CD4-positive, alpha-beta T cell treated with Interferon gamma for 1 hour (primary cell): ENCODE measurements at regions not wholly inside any gene's neighbourhood (a gene's known extent, or its start where the extent isn't known, plus 50 kb on each side); places are given as distances from the start of the nearest gene placed in this dataset.

Experiments used
- DNase-seq: peaks from one replicate; pipeline ENCODE4 v3.0.0-alpha.2; 2020

GRCh38 chr5:171581781-171582180 is 162.3 kb downstream of the FGF18 start:
- no peak for DNase-seq

DNA sequence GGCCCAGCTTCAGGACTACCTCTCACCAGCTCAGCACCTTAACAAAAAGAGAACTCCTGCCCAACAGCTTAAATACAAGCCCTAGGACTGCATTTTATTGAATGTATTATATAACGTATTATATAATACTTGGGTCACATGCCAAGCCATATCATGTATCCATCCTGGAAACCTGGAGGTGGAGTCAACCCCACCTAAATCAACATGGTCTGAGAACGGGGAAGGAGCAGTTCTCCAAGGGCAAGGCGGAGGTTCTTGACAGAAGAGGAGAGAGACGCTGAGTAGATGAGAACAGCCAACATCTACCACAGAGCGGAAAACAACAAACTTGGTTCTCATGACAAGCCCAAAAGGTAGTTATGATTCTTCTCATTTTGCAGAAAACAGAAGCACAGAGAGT is 163.4 kb downstream of the FGF18 start:
- DNase-seq: no peak

DNA sequence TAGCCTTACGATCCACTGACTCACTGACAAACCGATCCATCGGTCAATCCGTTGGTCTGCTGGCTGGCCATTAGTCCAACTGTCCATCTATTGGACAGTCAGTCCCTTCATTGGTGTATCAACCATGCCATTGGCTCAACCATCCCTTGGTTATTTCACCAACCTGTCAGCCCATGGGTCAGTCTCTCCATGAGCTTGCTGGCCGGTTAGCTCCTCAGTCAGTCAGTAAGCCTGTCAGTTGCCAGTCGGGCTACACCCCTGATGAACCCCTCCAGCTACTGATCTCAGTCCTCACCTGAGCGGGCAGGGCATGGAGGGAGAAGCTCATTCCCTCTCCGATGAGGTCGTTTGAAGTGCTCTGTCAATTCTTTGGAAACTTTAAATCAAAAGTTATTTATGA is 166.5 kb downstream of the FGF18 start:
- DNase-seq: no peak

- no peak for DNase-seq
Measured at GRCh38 chr5:171586436-171586835, 167.0 kb downstream of the FGF18 start.

- no peak for DNase-seq
Measured at GRCh38 chr5:171588046-171588445, 168.6 kb downstream of the FGF18 start.

DNA sequence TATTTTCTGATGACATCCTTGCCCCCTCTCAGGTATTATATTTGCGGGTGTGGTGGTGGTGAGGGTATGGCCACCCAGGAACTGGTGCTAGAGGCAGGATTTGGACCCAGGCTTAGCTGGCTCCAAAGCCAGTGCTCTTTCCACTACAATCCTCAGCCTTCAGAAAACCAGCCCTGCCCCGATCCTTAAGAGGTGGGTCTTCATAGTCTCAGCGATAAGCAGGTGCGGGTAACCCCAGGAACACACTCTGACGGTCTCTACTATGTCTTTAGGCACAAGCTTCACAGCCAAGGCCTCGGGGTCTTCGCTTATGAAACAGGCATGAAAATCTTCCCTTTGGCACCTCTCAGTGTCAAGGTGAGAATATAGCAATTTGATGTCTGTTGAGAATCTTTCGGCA is 169.3 kb downstream of the FGF18 start:
- no peak for DNase-seq

DNA sequence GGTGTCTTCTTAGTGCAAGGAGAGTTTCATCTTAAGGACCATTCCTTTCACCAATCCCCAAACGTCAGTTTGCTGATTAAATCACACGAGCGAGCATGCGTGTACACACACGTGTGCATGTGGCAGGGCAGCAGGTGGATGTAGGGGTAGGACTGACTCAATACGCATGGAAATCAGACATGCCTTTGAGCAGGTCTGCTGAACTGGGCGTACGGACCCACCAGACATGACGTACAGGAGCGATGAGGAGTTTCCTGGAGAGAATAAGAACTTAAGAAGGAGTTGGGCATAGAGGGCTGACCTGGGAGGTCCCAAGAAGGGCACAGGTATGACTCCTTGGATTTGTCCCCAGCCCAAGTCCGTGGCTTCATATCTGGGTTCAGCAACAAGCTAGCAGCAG is 170.0 kb downstream of the FGF18 start:
- no peak for DNase-seq

- no peak for DNase-seq
Measured at GRCh38 chr5:171592076-171592475, 172.6 kb downstream of the FGF18 start.

GRCh38 chr5:171592736-171593135 is 173.3 kb downstream of the FGF18 start:
- no peak for DNase-seq

DNA sequence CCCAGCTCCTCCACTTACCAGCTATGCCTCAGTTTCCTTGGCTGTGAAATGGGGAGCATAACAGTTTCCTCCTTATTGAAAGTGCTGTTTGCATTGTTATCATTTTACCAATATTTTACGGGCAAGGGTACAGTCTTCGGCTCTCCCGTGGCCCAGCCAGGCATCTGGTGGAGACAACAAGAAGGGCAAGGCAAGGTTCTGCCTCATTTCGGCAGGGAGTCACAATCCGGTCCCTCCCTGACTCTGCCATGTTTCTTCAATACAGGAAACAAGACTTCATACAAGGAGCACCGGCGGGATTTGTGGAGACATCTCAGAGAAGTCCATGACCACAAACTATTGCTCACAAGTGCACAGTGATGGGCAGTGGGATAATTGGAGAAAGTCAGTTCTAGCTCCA is 174.0 kb downstream of the FGF18 start:
- DNase-seq: no peak

GRCh38 chr5:171593976-171594375 is 174.5 kb downstream of the FGF18 start:
- no peak for DNase-seq

DNA sequence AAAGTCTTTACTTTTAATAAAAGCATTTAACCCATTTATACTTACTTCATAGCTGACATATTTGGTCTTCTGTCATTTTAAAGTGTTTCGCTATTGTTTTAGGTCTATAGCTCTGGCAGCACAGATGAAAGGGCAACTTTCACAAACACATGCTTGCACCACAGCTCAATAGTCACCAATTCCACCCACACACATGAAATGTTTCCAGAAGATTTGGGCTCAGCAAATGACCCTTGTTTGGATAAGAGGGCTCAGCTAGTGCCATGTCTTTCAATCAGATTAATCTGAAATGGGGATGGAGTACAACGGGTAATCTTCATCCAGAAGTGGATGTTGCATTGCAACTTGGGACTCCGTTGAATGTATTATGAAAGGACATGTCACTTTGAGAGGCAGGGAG is 176.0 kb downstream of the FGF18 start:
- no peak for DNase-seq

GRCh38 chr5:171595801-171596231 is 176.4 kb downstream of the FGF18 start:
- no peak for DNase-seq

DNA sequence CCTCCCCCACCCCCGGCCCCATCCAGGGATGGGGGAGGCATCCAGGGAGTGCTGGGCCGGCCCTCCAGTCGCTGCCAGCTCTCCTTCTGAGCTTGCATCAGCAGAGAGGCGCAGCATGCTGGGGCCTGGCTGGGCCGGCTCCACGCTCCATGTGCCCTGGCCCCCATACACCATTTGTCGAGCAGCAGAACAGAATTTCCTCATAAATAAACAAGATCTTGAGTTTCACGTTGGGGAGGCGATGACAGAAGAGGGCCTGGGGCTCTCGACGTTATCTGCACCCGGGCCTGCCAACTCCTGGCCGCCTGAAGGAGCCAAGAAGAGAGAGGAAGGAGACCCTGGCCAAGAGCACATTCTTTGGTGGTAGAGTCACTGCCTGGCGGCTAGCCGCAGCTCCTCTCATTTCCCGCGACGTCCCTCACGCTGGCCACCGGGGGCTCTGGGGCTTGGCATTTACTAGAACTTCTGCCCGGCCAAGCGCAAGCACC is 177.0 kb downstream of the FGF18 start:
- DNase-seq: no peak

DNA sequence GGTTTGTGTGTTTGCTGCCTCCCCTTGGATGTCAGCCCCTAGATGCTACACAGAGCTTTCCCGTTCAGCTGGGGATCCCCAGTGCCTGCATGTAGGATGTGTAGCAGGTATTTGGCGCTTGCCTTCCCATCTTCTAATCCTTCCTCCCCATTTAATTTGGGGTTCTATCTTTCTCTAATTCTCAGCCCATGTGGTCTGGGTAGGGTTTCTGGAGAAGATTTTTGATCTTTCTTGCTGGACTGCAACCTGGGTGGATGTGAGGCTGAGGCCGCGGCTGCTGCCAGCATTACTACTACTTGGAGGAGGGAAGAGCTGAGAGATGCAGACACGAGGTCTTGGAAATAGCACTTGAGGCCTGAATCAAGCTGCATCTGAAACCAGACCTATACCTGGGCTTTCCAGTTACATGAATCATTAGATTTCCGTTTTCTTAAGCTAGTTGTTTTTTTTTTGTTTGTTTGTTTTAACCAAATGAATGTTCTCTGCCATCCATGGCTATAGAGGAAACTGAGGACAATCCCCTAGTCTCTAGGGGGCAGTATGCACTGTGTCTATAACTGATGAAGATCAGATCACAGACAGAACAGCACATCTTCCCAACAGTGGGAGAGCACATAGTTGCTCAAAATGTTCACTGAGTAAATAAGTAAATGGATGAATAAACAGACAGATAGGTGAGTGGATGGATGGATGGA is 178.6 kb downstream of the FGF18 start:
- no peak for DNase-seq

DNA sequence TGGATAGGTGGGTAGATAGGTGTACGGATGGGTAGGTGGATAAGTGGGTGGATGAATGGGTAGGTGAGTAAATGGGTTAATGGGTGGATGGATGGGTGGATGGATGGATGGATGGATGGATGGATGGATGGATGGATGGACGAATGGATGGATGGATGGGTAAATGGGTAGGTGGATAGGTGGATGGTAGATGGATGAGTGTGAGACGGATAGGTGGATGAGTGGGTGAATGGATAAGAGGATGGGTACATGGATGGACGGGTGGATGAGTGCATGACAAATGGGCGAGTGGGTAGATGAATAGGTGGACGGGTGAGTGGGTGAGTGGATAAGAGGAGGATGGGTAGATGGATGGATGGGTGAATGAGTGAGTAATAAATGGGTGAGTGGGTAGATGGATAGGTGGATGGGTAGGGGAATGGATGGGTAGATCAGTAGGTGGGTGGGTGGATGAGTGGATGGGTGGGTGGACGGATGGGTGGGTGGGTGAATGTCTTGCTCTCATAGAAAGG is 179.2 kb downstream of the FGF18 start:
- DNase-seq: no peak

DNA sequence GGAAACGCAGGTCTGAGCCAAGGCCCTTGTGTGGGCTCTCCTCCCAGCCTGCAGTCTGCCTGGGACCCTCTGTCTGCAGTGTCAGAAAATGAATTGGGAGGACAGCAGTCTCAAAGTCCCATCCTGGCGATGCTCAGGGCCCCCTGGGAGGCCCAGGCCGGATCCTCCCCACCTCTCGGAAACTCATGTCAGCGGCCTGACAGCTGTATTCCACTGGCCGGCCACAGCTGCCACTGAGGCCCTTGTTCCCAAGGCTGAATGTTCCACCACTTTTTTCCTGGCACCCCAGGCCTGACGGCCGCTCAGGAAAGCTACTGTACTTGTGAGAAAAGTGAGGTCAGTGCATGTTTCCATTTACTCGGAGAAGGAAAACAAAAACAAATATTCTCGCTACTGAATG is 180.0 kb downstream of the FGF18 start:
- no peak for DNase-seq

DNA sequence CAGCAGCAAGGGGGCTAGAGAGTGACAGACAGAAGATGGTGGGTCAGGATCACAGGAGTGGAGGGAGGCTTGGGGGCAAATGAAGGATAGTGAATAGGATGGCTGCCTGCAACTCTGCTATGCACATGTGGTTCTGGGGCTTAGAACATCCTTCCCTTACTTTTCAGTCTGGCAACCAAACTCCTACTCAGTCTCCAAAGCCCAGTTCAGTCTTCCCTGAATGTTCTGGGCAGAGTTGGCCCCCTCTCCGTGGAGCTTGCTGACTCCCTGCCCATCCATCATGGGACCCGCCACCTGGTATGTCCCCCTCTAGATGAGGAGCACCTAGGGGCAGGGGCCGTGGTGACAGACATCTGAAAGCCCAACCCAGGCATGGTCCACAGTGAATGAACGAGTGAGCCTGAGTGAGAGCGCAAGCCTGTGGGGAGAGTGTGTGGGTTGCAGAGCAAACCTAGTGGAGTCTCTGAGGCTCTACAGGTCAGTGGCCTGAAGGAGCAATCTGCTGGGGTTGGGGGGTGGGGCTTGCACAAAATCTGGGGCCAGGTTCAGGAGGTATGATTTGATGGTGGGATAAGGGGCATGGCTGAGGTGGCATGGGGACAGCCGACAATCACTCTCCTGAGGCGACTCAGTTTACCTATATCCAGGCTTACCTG is 180.6 kb downstream of the FGF18 start:
- DNase-seq: no peak

- no peak for DNase-seq
Measured at GRCh38 chr5:171600741-171601265, 181.4 kb downstream of the FGF18 start.

GRCh38 chr5:171601266-171601881 is 181.9 kb downstream of the FGF18 start:
- peak; percentile 30 for DNase-seq

GRCh38 chr5:171603591-171603990 is 182.0 kb upstream of the SMIM23 start:
- no peak for DNase-seq

DNA sequence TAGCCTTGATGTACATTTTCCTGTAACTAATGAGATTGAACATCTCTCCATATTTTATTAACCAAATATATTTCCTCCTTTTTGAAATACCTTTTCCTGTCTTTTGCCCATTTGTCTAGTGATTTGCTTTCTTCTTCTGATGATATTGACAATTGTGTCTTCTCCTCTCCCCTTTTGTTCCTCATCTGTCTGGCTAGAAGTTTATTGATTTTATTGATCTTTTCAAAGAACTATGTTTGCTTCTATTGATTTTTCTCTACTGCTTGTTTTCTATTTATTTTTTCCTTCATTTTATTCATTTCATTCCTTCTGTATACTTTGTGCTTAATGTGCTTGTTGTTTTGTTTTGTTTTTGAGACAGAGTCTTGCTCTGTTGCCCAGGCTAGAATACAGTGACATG is 181.4 kb upstream of the SMIM23 start:
- DNase-seq: no peak

- no peak for DNase-seq
Measured at GRCh38 chr5:171606414-171607024, 179.1 kb upstream of the SMIM23 start.
